ENCODE measurements at regions not wholly inside any gene's neighbourhood (a gene's known extent, or its start where the extent isn't known, plus 50 kb on each side); places are given as distances from the start of the nearest gene placed in this dataset.

DNA sequence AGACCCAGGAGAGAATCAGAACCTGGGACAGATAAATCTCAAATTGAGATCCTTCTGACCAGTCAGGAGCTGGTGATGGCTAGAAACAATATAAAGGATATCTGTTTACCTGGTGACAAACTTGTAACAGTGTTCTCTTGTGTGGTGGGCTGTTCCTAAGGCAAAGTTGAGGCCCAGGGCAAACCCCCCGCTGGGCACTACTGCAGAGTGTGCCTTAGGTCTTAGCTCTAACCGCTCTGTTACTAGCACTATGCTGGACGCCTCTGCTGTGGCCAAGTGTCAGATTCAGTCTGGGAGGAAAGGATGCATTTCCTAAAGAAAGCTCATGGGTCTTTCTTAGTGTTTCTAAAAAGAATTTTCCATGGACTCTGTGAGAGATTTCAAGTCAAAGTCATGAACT is 146.5 kb upstream of the MEIS2 start:
- CTCF ChIA-PET, result no interaction called here

DNA sequence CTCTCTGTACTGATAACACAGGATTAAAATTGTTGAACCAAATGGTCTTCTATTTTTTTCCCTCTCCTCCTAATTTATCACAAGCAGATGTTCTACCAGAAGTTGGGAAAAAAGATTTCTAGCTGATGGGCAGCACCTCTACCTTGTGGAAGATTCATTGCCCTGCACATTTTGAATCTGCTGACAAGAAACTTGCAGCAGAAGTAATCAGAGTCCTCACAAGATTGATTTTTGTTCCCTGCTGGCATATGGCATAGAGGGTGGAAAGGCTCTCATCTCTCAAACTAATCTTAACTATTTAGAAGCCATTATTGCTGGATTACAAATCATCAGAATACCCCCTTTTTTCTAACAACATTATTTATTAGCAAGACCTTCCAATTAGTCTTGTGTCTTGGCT is 148.9 kb upstream of the MEIS2 start:
- ChIA-PET POLR2A (no interaction called here), CTCF (no interaction called here)
- TF ChIP-seq, protein P1, sequence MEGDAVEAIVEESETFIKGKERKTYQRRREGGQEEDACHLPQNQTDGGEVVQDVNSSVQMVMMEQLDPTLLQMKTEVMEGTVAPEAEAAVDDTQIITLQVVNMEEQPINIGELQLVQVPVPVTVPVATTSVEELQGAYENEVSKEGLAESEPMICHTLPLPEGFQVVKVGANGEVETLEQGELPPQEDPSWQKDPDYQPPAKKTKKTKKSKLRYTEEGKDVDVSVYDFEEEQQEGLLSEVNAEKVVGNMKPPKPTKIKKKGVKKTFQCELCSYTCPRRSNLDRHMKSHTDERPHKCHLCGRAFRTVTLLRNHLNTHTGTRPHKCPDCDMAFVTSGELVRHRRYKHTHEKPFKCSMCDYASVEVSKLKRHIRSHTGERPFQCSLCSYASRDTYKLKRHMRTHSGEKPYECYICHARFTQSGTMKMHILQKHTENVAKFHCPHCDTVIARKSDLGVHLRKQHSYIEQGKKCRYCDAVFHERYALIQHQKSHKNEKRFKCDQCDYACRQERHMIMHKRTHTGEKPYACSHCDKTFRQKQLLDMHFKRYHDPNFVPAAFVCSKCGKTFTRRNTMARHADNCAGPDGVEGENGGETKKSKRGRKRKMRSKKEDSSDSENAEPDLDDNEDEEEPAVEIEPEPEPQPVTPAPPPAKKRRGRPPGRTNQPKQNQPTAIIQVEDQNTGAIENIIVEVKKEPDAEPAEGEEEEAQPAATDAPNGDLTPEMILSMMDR (IDR thresholded peaks at IDR 0.05; ENCODE audit: insufficient read depth, low read length, missing control alignments), result no peak
- no peak for DNase-seq (ENCODE audit: low read depth, low spot score)
- no peak overlapping the region for H3K4me3 ChIP-seq (ENCODE audit: low read depth, low read length)

More for the DNA sequence above, 146.5 kb upstream of the MEIS2 start:
- H3K4me3 ChIP-seq (ENCODE audit: low read depth, low read length), result no peak overlapping the region
- TF ChIP-seq, protein P1 (IDR thresholded peaks at IDR 0.05; ENCODE audit: insufficient read depth, low read length, missing control alignments), result no peak
- no peak for DNase-seq (ENCODE audit: low read depth, low spot score)
- POLR2A ChIA-PET, result no interaction called here

DNA sequence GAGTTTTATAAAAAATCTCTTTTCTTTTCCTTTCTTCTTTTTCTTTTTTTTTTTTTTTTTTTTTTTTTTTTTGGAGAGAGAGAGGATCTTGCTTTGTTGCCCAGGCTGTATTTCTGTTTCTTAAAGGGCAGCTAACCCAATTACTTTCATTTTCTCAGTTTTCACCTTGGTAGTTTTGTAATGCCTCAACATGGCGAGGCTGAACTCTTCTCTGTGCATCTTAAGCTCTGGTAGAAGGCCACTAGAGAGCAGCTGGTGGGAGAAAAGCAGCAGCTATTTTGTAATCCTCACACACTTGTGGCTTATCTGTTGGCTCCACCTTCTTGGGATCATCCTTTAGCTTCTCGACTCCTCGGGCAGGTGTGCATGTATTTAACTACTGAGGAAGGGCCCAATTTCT is 152.2 kb upstream of the MEIS2 start:
- CTCF ChIA-PET, result interaction anchor here (2.1 kb wide), 1 partner anchor 629 kb away, joined by 6 read pairs; no protein-coding TSS in a partner anchor
- TF ChIP-seq, protein P1 (IDR thresholded peaks at IDR 0.05; ENCODE audit: insufficient read depth, low read length, missing control alignments), result no peak
- DNase-seq (ENCODE audit: low read depth, low spot score), result no peak
- H3K4me3 ChIP-seq (ENCODE audit: low read depth, low read length), result no peak overlapping the region
- POLR2A ChIA-PET, result no interaction called here

DNA sequence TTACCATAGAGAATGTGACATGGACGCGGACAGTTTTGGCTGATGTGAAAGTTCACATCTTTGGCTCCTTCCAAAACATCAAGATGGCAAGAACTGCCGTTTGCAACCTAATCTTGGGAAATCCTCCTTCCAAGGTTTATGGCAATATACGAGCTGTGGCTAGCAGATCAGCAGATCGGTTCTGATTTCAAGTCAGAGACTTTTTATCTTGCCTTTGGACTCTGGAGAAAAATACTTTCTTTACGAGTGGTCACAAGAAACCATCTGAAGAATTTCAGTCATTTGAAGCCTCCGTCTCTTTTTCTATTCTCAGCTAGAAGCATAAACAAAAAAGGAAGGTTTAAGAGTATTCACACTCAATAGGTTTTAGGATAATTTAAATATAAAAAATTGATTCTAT is 153.5 kb upstream of the MEIS2 start:
- DNase-seq (ENCODE audit: low read depth, low spot score), result peak; percentile 42
- no peak overlapping the region for H3K4me3 ChIP-seq (ENCODE audit: low read depth, low read length)
- TF ChIP-seq, protein P1 (IDR thresholded peaks at IDR 0.05; ENCODE audit: insufficient read depth, low read length, missing control alignments), result no peak
- CTCF ChIA-PET, result no interaction called here
- POLR2A ChIA-PET, result no interaction called here

DNA sequence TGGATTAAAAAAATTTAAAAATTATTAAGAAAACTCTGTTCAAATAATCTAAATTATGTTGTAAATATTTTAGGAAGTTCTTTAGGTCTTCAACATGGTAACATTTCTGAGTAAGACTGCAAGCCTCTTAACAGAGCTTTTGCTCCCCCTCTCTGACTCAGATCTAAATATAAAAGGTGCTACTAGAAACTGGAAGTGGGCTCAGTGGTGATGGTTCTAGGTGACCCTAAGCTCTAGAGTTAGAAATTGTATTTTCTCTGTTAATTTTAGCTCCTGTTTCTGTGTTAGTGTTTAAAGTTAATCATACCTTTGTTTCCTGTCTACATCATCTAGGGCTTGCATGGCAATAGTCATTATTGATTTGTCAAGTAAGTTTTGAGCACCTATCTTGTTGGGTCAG is 159.9 kb upstream of the MEIS2 start:
- ChIA-PET POLR2A (no interaction called here), CTCF (no interaction called here)
- TF ChIP-seq, protein P1 (IDR thresholded peaks at IDR 0.05; ENCODE audit: insufficient read depth, low read length, missing control alignments), result no peak
- no peak overlapping the region for H3K4me3 ChIP-seq (ENCODE audit: low read depth, low read length)
- DNase-seq (ENCODE audit: low read depth, low spot score), result no peak

DNA sequence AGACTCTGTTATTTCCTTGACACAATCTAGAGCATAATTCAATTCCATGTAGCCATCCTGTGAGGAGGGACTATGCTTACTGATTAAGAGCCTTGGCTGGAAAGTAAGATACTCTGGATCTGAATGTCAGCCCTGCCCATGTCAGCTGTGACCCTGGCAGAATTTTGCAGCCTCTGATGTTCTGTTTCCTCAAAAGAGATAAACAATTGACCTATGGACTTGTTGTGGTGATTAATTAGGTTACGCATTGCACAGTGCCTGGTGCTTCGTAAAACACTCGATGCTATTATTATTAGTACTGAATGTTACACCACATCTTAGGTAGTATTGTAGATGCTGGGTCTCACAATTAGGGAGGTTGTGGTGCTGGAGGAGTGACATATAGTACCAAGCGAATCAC is 161.3 kb upstream of the MEIS2 start:
- POLR2A ChIA-PET, result no interaction called here
- CTCF ChIA-PET, result interaction anchor here (1.4 kb wide), 1 partner anchor 45 kb away, joined by 3 read pairs; no protein-coding TSS in a partner anchor
- H3K4me3 ChIP-seq (ENCODE audit: low read depth, low read length), result no peak overlapping the region
- TF ChIP-seq, protein P1 (IDR thresholded peaks at IDR 0.05; ENCODE audit: insufficient read depth, low read length, missing control alignments), result no peak
- no peak for DNase-seq (ENCODE audit: low read depth, low spot score)

Measured in AG04449 (cell line).